Right ventricle myocardium superior (tissue), 1 donor: ENCODE measurements at regions not wholly inside any gene's neighbourhood (a gene's known extent, or its start where the extent isn't known, plus 50 kb on each side); places are given as distances from the start of the nearest gene placed in this dataset.

Experiments used
- ATAC-seq: fragments of 200-7000 bp; cut with Tn5 transposase; one replicate; pipeline ENCODE4 v1.9.1; 2020; ENCODE audit warnings: mild to moderate bottlenecking; ENCODE audit not compliant: poor library complexity
- DNase-seq: peaks from one replicate; pipeline ENCODE4 v3.0.0-alpha.2; 2020
- intact Hi-C: fragments of 100-400 bp; cut with DNase I; formaldehyde crosslinking; loops from one replicate; pipeline ENCODE4 v1.11.2; 2022
- donor health status: DM: no; HTN: yes; CAD: no; lungs with severe emphysema.

GRCh38 chr6:145508107-145508506, 227.2 kb downstream of the EPM2A start:
- no peak for DNase-seq
- intact Hi-C loops: no loop called here
- no peak for ATAC-seq

GRCh38 chr6:145517492-145517891, 217.8 kb downstream of the EPM2A start:
- DNase-seq: no peak
- intact Hi-C loops: no loop called here
- ATAC-seq: no peak

GRCh38 chr6:145525038-145525437, 210.3 kb downstream of the EPM2A start:
- intact Hi-C loops: no loop called here
- ATAC-seq (no peak), DNase-seq (no peak)

- DNase-seq (no peak), ATAC-seq (no peak)
- intact Hi-C loops: no loop called here
Measured at GRCh38 chr6:145529582-145529981, 205.7 kb downstream of the EPM2A start.

GRCh38 chr6:145530454-145530853, 204.9 kb downstream of the EPM2A start:
- DNase-seq (no peak), ATAC-seq (no peak)
- intact Hi-C loops: no loop called here

- intact Hi-C loops: no loop called here
- ATAC-seq: no peak
- DNase-seq: no peak
Measured at GRCh38 chr6:145531032-145531431, 204.3 kb downstream of the EPM2A start.

GRCh38 chr6:145531822-145532221, 203.5 kb downstream of the EPM2A start:
- DNase-seq (no peak), ATAC-seq (peak; percentile 48)
- intact Hi-C loops: no loop called here

GRCh38 chr6:145532361-145532760, 203.0 kb downstream of the EPM2A start:
- DNase-seq: no peak
- intact Hi-C loops: no loop called here
- no peak for ATAC-seq

- intact Hi-C loops: no loop called here
- ATAC-seq: no peak
- DNase-seq: no peak
Measured at GRCh38 chr6:145534989-145535388, 200.3 kb downstream of the EPM2A start.

- DNase-seq (no peak), ATAC-seq (no peak)
- intact Hi-C loops: no loop called here
Measured at GRCh38 chr6:145538989-145539388, 196.3 kb downstream of the EPM2A start.

GRCh38 chr6:145539831-145540230, 195.5 kb downstream of the EPM2A start:
- intact Hi-C loops: no loop called here
- no peak for ATAC-seq
- DNase-seq: no peak

- ATAC-seq: no peak
- DNase-seq: no peak
- intact Hi-C loops: no loop called here
Measured at GRCh38 chr6:145540741-145541140, 194.6 kb downstream of the EPM2A start.

- DNase-seq (no peak), ATAC-seq (no peak)
- intact Hi-C loops: no loop called here
Measured at GRCh38 chr6:145544041-145544440, 191.3 kb downstream of the EPM2A start.

GRCh38 chr6:145544514-145544913, 190.8 kb downstream of the EPM2A start:
- DNase-seq (no peak), ATAC-seq (no peak)
- intact Hi-C loops: no loop called here

GRCh38 chr6:145546265-145546664, 189.1 kb downstream of the EPM2A start:
- intact Hi-C loops: no loop called here
- no peak for ATAC-seq

GRCh38 chr6:145547594-145548335, 187.6 kb downstream of the EPM2A start:
- DNase-seq (no peak), ATAC-seq (peak; percentile 67)
- intact Hi-C loops: no loop called here

More at GRCh38 chr6:145546265-145546664, 189.1 kb downstream of the EPM2A start:
- no peak for DNase-seq

GRCh38 chr6:145548933-145549648, 186.2 kb downstream of the EPM2A start:
- ATAC-seq (no peak), DNase-seq (no peak)
- intact Hi-C loops: no loop called here

- no peak for ATAC-seq
- intact Hi-C loops: no loop called here
Measured at GRCh38 chr6:145551164-145551563, 184.2 kb downstream of the EPM2A start.

GRCh38 chr6:145555084-145555483, 180.2 kb downstream of the EPM2A start:
- DNase-seq: no peak
- intact Hi-C loops: no loop called here
- no peak for ATAC-seq

More at GRCh38 chr6:145551164-145551563, 184.2 kb downstream of the EPM2A start:
- DNase-seq: no peak

GRCh38 chr6:145557474-145557873, 177.8 kb downstream of the EPM2A start:
- no peak for ATAC-seq
- intact Hi-C loops: no loop called here

More at GRCh38 chr6:145557474-145557873, 177.8 kb downstream of the EPM2A start:
- DNase-seq: no peak
